ENCODE measurements at regions not wholly inside any gene's neighbourhood (a gene's known extent, or its start where the extent isn't known, plus 50 kb on each side); places are given as distances from the start of the nearest gene placed in this dataset.

DNA sequence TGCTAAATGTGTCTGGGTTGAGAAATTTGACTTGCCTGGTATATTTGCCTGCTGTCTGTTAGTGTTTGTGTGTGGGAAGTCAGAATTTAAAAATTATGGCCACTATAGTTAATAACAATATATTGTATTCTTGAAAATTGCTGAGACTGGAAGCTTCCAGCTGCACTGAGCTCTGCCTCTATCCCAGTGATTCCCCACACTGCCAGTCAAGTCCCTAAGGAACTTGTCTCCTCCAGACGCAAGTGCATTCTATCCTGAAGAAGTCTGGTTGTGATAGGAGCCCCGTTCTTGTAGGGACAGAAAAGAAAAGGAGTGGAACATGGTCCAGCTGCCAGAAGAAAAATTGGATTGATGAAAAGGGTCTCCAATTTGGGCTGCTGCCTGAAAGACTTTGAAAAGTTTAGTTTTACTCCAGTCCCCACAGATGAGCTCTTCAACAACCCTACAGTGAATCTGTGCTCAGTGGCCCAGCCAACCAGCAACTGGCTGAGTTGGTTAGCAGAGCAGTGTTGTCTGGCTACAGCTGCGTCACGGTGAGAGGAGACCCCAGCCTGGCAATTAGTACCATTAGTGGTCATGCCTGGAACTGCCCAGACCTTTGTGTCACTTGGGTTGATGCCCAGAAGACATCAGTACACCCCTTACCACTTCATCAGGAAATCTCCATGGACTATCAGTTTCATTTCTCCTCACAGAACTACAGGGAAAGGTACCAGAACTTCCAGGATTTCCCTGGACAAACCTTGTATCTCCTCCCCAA is 183.1 kb upstream of the MCHR2 start:
- FAIRE-seq, result no peak

DNA sequence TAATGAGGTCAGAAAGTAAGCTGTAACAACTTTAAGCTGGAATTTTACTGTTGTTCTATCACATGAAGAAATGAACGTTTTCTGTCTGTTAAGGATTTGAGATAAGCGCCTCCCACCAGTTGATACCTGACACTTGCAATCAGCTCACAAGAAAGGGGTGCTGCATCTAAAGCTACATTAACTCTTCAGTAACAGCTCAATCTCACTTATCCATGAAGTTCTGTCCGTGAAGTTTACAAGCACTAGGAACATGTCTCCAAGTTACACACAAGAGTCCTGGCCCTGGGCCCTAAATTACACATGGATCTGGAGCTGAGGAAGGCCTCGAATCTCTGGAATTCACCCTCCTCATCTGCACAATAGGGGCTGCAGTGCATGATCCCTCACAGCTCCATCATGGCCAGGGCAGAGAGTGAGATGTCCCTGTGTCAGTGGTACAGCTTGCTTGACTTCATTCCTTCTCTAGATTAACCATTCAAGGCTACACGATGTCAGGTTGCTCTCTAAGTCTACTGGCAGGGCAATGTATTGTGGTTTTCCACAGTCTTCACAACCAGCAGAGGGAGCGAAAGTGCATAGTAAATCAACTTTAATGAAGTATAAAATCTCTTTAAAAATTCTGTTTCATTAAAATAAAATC is 182.4 kb upstream of the MCHR2 start:
- no peak for FAIRE-seq

DNA sequence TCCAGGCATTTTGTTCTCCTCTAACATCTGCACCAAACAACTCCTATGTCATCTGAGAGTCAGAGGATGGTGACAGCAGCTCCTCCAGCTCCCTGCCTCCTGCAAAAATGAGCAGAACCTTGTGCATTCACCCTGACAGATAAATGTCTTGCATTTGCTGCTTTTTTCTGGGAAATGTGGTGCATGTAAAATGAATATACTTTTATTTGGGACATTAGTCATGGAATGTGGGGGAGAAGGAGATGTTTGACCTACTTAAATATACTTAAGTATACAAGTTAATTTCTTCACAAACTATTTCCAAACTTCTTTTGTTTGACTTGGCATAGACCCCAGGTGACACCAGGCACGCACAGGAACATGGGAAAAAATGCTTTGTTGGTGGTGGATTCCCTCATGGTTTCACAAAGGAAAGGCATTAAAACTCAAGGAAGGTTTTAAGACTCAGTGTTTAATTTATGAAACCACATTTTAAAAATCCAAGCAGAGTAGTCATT is 181.8 kb upstream of the MCHR2 start:
- no peak for FAIRE-seq

DNA sequence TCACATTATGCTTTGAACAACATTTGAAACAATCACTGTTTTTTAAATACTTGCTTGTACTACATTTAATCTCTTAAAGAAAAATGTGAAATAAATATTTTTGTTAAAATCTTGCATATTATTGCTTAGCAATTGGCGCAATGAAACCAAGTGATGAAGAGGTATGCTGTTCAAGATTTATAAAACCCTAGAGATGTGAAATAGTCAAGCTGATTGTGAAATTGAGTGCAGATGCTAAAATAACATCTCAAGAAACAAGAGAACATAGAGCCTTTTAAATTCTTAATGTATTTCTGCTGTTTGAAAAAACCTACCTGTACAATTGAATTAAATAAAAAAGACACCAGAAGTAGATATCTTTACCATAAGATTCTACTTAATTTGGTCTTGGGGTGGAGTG is 179.2 kb upstream of the MCHR2 start:
- FAIRE-seq, result peak; percentile 38

DNA sequence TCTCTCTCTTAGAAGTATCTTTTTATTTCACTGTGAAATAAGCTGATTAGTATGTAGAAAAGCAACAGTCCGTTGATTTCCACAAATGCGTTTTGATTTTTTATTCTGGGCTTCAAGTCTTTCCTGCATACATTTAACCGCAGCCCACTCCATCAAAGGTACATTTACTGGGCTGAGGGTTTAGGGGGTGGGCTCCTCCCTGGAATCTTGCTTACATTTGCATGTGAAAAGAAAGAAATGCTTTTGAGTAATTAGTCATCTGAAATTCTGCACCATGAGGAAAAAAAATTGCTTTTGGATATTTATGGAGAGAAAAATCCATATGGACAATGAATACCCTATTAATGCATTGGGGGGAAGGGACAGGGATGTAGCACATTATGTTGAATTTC is 178.3 kb upstream of the MCHR2 start:
- FAIRE-seq, result no peak

DNA sequence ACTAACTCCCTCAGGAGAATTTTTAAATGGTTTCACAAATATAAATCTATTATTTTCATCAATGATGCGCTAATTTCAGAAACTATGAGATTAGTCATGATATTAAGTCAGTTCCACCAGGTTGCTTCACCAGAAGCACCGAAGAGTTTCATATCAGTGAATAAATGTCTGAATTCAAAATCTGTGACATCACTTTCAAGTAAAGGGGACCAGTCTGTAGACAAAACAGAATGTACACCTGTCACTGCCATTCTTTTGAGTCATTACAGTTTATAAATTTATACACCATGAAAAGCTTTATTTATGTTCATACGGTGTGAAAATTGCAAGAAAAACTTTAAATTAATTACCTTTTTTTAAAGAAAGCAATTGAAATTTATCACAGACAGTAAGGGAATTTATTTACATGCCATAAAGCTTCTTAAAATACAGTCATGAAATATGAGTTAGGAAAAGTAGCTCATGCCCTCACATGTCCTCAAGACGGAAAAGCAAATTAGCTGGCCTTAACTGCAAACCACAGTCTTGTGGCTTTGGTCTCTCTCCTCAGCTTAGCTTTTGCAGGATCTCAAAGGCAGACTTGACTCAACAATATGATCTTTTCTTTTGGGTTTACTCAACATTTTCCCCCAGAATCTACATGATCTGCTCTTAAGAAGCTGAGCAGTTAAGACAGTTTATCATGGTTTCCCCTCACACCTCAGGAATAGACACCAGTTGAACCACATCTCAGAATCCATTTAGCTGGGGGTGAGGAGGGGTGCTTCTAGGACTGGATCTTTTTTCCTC is 177.7 kb upstream of the MCHR2 start:
- no peak for FAIRE-seq

DNA sequence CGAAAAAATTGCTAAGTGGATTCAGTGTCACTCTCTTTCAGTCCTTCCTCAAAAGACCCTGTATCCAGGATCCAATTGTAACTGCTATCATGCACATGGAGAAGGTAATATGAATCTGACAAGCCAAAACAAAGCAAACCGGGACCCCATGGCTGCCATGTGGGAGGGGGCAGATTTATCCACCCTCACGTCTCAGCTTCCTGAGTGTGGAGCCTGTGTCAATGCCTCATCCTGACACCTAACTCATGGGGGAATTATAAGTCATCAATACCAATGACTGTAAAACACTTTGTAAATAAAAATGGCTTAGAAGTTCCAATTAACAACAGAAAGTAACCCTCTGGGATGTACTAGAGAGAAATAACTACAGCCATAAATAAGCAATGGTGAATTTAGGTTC is 174.1 kb upstream of the MCHR2 start:
- no peak for FAIRE-seq

DNA sequence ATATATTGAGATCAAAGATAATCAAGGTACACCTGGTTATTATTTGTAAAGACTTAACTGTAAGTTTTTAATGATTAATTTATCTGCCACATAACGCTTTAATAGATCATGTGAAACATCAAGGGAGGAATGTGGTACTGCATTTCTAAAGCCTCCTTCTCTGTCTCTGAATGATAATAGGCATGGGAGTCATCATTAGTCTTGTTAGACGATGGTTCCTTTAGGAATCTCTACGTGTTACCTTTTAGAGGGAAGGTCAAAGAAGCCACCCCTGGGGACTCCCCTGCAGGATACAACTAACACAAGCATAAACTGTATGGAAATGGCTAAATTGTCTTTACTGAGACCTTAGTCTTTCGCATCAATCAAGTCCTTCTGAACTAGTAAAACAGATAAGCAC is 173.6 kb upstream of the MCHR2 start:
- FAIRE-seq, result no peak

DNA sequence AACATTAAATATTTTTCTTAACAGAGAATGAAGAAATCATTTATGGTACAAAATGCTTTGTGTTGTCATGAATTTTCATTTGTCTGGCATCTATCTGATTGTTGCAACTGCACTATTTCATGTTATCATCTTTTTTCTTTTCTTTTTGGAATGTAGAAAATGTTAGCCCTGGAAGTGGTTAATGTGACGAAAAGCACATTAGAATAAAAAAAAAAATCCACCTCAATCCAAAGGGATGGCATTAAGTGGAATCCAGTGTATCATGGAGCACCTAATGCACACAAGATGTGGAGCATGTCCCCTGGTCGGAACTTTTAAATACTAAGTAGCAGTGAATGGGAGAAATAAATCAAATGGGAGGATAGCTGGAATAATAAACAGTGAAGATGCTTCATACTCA is 172.9 kb upstream of the MCHR2 start:
- no peak for FAIRE-seq

DNA sequence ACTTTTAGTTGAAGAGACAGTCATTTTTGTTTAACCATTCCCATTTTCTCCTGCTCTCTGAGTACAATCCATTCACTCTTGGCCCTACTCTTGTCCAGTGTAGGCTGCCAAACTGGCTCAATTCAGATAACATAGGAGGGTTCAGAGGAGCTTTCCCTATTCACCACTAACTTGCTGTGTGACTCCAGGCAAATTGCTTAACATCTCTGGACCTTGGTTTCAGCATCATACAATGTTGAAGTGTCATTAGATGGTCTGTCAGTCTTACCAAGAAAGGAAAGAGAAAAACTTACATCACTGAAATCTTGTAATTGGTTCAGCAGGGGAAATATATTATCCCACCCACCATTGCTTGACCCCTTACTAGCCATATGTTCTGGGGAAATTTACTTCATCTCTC is 171.4 kb upstream of the MCHR2 start:
- FAIRE-seq, result no peak

DNA sequence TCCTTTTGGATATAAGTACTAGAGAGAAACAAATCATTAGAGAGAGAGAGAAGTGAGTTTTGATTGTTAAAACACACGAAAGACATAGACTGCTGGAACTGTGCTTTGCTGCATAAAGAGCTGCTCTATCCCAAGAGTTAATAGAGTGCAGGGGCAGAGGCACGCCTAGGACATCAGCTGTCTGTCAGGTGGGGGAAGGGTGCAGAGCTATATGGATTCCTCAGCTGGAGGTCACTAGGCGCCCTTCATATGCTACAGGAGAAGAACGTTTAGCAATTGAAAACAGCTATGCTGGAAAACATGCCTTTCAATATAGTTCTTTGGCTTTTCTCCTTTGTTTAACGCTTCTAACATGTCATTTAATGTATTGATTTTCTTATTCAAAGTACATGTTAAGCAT is 169.0 kb upstream of the MCHR2 start:
- FAIRE-seq, result no peak

DNA sequence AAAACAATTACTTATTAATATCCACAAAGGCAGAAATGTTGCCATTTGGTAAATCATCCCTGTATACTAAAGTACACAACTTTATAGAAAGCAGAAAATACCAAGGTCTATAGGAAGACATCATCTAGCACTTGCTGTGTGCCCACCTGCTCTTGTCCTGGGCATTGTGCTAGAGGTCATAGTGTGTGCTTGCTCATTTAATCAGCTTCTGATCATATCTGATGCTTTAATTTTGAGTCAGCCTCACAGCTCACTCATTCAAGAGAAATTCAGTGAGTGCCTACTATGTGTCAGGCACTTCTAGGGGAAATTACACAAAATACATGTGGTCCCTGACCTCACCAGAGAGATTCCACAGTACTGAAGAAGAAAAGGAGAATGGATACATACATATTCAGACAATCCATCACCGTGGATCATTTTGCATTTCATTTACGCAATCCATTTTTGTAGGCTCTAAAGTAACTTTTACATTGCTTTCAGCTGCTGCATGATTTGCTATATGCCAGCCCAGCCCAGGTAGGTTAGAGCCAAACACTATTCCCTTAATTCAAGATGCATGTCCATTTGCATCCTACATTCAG is 167.9 kb upstream of the MCHR2 start:
- FAIRE-seq, result no peak

DNA sequence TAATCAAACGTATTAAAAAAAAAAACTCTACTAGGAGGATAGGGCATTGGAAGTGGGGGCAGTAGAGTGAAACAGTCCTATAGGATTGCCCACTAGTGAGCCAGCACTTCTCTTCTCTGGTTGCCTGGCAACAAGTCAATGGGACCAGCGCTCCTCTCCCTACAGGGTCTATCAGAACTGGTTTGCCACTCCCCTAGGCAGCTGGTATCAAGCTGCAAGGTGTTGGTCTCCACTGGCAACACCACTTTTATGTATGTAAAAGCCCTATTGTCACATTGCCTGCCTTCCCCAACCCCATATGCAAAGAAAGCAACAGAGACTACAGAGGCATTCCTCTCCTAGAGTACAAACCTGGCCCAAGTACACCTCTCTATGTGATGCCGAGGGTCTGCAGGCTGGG is 166.9 kb upstream of the MCHR2 start:
- no peak for FAIRE-seq

DNA sequence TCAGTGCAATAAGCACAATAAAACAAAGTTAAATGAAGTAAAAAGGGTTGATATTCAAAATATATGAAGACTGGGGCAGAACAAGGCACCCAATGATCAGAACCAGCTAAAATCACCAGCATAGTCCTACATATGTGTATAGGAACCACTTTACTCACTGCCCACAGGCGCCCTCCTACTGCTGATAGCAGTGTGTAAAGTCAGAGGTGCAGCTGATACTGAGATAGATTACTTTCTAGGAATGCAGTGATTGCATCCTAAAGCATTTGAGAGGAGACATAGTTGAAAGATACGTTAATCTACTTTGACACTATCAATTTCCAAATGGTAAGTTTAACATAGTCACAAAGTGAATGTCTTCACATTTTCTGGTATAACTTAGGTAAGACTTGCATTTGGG is 161.1 kb upstream of the MCHR2 start:
- FAIRE-seq, result no peak

DNA sequence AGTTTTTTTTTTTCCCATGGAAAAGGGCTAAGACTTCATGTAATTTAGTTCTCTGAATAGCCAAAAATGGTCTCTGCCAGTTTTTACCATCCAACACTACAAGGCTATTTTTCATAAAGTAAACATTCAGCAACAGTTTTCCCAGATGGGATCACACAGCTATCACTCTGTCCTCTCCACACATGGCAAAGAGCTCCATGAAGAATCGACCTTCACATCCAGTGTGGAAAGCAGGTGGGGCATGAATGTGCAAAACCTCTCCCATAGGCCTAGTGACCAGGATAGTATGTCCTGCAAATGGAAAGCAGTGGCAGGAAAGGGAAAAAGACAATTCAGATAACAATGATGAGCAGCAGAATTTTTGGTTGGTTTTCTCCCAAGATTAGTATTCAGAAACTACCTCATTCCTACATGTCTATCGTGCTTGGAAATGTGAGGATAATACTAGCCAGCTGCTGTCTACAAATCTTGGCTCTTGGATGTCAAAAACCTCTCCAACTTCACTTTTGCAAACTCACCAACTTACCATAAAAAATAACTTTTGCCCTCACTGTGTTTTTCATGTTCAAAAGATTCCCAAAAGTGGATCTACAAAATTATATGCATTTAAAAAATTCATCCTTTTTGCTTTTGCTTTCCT is 159.7 kb upstream of the MCHR2 start:
- FAIRE-seq, result no peak

DNA sequence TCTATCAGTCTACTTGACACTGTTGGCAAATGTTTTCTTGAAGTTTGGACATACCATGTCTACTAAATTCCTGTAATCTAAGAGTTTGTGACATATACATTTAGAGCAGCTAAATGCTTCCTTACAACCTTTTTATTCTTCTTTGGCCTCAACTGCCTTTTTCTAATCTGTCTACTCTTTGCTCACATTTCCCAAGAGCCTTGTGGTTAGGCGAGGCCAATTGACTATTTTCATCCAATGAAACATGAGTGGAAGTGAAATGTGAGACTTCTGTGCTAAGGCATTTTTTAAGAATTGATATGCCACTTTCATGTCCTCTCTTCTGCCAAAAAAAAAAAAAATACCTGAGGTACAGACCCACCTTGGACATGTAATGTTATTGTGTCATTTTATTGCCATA is 158.2 kb upstream of the MCHR2 start:
- no peak for FAIRE-seq

DNA sequence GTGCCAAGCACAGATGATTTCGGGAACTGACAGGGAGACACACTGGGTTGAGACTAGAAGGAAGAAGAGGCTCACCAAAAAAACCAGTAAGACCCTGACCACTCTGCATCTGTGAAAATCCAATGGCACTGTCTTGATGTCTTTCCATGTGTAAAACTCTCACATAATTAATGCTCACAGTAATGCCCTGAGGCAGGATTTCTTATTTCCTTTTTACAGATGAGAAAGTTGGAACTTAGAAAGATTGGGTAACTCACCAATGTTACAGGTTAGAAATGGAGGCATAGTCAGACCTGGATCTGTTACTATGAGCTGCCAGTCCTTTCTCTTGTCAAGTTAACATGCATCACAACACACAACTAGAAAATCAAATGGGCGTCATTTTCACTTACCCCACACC is 151.0 kb upstream of the MCHR2 start:
- FAIRE-seq, result no peak

DNA sequence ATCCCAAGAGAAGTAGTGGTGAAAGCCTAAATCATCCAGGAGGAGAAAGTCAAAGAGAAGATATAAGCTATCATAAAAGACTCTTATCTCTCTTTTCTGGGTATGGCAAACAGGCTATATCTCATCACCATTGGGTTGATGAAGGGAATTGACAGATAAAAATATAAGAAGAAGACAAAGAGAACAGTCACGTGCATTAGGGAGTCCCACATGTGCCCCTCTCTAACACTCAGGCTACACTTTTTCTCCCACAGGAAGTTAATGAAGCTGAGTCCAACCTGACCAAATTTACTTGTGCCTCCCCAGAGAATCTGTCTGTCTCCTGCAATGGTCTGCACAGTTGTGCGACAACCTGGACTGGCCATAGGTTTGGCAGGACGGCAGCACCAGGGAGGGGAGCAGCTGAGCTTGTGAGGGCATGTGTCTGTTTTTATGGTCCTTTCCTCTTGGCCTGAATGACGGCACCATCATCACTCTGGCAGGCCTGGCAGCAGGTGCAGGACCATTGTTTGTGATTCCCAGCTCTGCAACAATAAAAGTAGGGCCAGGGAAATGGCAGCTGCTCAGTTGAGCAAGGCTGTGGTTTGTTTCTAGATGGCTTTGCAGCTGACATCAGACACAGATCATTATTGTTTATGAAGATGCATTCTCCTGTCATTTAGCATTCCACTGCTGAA is 144.5 kb upstream of the MCHR2 start:
- no peak for FAIRE-seq

DNA sequence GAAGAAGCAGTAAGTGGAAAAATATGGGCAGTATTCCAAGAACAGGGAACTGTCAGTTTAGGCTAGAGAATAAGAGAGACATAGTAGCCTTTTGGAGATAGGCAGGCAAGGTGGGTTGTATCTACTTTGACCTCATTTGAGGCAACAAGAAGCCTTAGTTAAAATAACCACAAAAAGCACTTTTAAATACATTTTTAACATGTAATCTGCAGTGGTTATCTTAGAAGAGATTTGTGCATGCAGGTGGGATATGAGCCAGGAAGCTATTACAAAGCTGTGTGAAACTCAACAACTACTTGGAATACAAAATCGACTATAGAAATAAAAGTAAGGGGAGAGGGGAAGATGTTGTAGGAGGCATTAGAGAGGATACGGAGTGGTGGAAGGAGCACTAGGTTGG is 143.7 kb upstream of the MCHR2 start:
- FAIRE-seq, result no peak

DNA sequence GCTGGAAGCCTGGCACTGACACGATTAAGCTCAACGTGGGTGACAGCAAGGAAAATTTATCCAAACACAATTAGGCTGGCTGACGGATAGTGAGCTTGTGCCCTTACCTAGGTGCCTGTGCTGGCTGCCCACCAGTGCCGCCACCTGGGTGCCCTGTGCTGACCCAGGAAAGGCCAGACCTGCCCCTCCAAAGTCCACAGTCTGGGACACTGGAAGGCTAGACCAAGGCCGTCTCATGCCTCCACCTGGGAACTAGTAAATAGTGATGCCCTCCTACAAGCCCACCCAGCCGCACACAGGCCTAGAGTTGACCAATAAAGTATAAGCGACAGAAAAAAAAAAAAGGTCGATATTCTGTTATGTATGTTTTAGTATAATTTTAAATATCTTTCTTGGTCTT is 142.6 kb upstream of the MCHR2 start:
- FAIRE-seq, result no peak

DNA sequence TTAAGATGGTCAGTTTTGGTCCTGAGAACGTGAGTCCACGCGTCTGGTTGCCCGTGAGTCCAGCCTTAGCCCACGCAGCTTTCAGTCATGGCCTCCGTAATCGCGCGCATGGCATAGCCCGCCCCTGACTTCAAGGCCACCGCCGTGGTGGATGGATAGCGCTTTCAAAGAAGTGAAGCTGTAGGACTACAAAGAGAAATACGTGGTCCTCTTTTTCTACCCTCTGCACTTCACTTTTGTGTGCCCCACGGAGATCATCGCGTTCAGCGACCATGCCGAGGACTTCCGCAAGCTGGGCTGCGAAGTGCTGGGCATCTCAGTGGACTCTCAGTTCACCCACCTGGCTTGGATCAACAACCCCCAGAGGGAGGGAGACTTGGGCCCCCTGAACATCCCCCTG is 142.0 kb upstream of the MCHR2 start:
- FAIRE-seq, result no peak

DNA sequence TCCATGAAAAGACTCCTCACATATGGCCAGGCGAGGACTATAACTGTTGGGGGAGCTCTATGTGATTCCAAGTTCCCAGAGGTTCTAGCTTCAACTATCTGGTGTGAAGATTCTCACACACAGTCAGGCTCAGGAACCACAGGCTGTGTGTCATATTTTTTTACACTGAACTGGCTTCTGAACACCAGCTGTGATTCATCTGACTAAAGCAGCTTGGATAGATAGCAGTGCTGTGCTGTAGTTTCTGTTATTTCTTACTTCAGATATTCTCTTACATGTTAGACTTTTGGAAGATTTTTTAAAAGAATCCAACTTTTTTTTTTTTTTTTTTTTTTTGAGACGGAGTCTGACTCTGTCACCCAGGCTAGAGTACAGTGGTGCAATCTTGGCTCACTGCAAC is 140.7 kb upstream of the MCHR2 start:
- no peak for FAIRE-seq

Measured in colon (tissue), 2 donors.